Small intestine (tissue), 7 donors: ENCODE measurements at regions not wholly inside any gene's neighbourhood (a gene's known extent, or its start where the extent isn't known, plus 50 kb on each side); places are given as distances from the start of the nearest gene placed in this dataset.

ENCODE experiments used
- DNase-seq, 2 donors: peaks; one replicate each; pipeline versions ENCODE4 v3.0.0 to v3.0.0-alpha.2; 2013
- FAIRE-seq: peaks from 2 replicates; lab custom pipeline; 2012; peaks lifted over from hg19 to GRCh38; lab: Jason Lieb, UNC
- H3K27ac ChIP-seq, 3 donors: one replicate each; pipeline ENCODE4 v1.5.1; 2013; ENCODE audit warnings: low read length in 2 of 3, mild to moderate bottlenecking in 2 of 3, control low read depth in 1 of 3, inconsistent platforms in 1 of 3, low read depth in 1 of 3, moderate library complexity in 1 of 3
- H3K27me3 ChIP-seq, 3 donors: one replicate each; pipeline ENCODE4 v1.6.1; 2013; ENCODE audit warnings: low read length in 3 of 3, inconsistent platforms in 1 of 3; ENCODE audit not compliant: control insufficient read depth in 3 of 3, insufficient read depth in 3 of 3
- H3K36me3 ChIP-seq, 3 donors: one replicate each; pipeline ENCODE4 v1.6.1; 2013; ENCODE audit warnings: low read length in 3 of 3, inconsistent platforms in 1 of 3, low read depth in 1 of 3, mild to moderate bottlenecking in 1 of 3, moderate library complexity in 1 of 3; ENCODE audit not compliant: control insufficient read depth in 3 of 3, insufficient read depth in 2 of 3
- H3K4me1 ChIP-seq, 3 donors: one replicate each; pipeline ENCODE4 v1.6.1; 2013; ENCODE audit warnings: low read length in 2 of 3, inconsistent platforms in 1 of 3, low read depth in 1 of 3, mild to moderate bottlenecking in 1 of 3, moderate library complexity in 1 of 3; ENCODE audit not compliant: control insufficient read depth in 3 of 3, insufficient read depth in 2 of 3
- H3K4me3 ChIP-seq, 3 donors: one replicate each; pipeline ENCODE4 v1.5.1; 2013; ENCODE audit warnings: low read length in 3 of 3, control low read depth in 1 of 3, inconsistent platforms in 1 of 3, low read depth in 1 of 3, mild to moderate bottlenecking in 1 of 3, moderate library complexity in 1 of 3
- H3K9me3 ChIP-seq, 2 donors: one replicate each; pipeline ENCODE4 v1.6.1; 2013; ENCODE audit warnings: low read depth in 1 of 2, low read length in 1 of 2; ENCODE audit not compliant: control insufficient read depth in 2 of 2, insufficient read depth in 1 of 2
- WGBS, 3 donors: extraction: QIAGEN DNeasy Blood & Tissue Kit; methylation state at CpG; one replicate each; pipeline ENCODE4 v1.1.7; 2013; 5-methylcytosine and 5-hydroxymethylcytosine counted together
- donor health status: healthy with polysubstance abuse.
- donor health status: control.
- donor health status: control.
- donor health status: Bipolar disorder and iron deficiency.
- donor health status: healthy.

DNA sequence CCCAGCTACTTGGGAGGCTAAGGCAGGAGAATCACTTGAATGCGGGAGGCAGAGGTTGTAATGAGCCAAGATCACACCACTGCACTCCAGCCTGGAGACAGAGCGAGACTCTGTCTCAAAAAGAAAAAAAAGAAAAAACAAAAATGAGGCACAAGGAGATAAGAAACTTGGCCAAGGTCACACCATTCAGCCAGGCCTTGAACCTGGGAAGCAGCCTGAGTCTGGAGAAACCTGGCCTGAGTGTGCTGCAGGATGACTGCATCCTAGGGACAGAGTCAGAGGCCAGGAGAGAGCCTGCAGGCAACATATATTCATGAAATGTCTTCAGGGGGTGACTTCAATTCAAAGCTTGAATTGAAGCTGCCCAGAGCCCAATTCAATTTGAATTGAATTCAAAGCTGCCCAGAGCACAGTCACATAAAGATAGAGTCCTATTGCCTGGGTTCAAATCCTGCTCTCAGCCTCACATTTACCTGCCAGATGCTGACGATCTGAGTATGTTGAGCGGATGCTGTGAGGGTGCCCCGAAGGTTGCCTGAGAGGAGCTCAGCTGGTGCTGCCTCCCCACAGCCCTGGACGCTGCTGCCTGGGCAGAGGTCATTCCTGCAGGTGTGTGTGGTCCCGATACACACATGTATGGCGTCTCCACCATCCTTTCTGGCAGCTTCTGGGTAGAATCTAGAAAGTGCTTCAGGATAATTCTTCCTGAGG lies 307.7 kb downstream of the AJAP1 start:
- no peak overlapping the region for H3K27ac ChIP-seq
- no peaks in the 10 kb centered on the region for H3K27me3 ChIP-seq
- DNase-seq (no peak), FAIRE-seq (no peak)
- WGBS, 3 donors = 69 to 87% (median 74%) methylated on average over 8 of the region's 8 CpGs
- no peak overlapping the region for H3K4me3 ChIP-seq
- H3K4me1 ChIP-seq = no peaks in the 10 kb centered on the region
- H3K36me3 ChIP-seq = no peaks in the 10 kb centered on the region
- H3K9me3 ChIP-seq = no peaks in the 10 kb centered on the region

DNA sequence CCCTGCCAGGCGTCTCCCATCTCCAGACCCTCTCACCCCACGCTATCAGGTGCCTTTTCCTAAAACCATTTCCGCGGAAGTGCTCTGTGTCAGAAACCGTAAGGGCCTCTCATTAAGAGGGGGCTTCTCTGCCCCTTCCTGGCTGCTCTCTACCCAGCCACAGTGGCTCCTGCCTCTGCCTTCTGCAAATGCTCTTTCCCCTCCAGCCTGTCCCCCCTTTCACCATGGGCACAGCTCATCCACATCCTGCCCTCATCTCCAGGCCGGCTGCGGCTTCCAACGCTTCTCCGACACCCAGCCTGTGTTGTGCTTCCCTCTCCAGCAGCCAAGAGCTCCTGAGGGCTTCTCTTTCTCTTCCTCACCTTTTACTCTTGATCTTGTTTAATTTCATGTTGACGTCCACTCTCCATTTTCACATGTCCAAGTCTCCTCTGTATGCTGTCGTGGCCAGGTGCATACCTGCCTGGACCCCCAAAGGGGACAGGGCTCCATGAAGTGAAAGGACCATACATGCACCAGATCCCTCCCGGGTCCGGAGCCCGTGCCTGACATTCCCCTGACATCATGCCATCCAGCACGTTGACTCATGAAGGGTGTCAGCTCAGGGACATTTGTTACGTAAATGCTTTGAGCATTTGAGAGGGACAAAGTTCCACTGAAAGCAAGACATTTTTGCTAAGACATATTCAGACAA lies 306.5 kb downstream of the AJAP1 start:
- DNase-seq = no peak
- FAIRE-seq = no peak
- H3K27me3 ChIP-seq = no peaks in the 10 kb centered on the region
- H3K4me3 ChIP-seq = no peak overlapping the region
- no peak overlapping the region for H3K27ac ChIP-seq
- H3K36me3 ChIP-seq = no peaks in the 10 kb centered on the region
- H3K4me1 ChIP-seq = no peaks in the 10 kb centered on the region
- no peaks in the 10 kb centered on the region for H3K9me3 ChIP-seq
- WGBS, 3 donors = 77 to 81% (median 77%) methylated on average over 16 of the region's 16 CpGs

DNA sequence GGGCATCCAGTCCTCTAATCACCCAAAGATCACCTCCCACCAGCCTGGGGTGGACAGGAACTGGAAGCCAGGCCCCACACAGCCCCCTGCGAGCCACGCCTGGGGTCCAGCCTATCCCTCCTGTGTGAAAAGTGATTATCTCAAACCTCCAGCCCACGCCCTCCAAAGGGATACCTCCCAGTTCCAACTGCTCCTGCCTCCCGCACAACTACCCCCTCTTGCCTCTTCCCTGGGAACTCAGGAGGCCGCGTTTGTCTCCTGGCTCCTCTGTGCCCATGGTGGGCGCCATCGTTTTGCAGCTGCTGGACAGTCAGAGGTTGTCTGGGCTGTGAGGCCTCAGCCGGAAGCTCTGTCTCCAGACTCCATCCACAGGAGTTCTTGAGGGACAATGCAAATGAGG lies 305.9 kb downstream of the AJAP1 start:
- Histone ChIP-seq H3K36me3 (no peaks in the 10 kb centered on the region), H3K4me1 (no peaks in the 10 kb centered on the region), H3K27me3 (no peaks in the 10 kb centered on the region), H3K4me3 (no peak overlapping the region), H3K9me3 (no peaks in the 10 kb centered on the region), H3K27ac (no peak overlapping the region)
- DNase-seq = no peak
- WGBS, 3 donors = 72 to 87% (median 78%) methylated on average over 9 of the region's 9 CpGs
- no peak for FAIRE-seq

DNA sequence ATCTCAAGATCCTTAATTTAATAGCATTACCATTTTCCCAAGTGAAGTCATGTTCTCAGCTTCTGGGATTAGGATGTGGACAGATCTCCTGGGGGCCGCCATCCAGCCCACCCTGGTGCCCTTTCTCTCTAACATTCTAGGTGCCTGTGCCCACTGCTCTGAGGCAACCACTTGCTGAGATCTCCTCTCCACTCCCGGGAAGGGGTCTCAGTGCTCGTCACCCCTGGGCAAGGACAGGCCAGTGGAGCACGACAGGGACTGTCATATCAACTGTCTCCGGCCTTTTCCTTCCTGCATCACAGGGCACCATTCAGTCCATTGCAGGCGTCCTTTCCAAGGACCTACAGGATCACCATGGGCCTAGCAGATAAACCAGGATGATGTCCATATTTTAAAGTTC lies 304.8 kb downstream of the AJAP1 start:
- DNase-seq (no peak), FAIRE-seq (no peak)
- Histone ChIP-seq H3K27me3 (no peaks in the 10 kb centered on the region), H3K27ac (no peak overlapping the region), H3K9me3 (peaks cover 0 to 3% of the 10 kb centered on the region in 2 donors), H3K36me3 (no peaks in the 10 kb centered on the region), H3K4me3 (no peak overlapping the region), H3K4me1 (no peaks in the 10 kb centered on the region)
- WGBS, 3 donors = 77 to 88% (median 84%) methylated on average over 6 of the region's 6 CpGs

GRCh38 chr1:4957027-4957426 lies 302.6 kb downstream of the AJAP1 start:
- 87 to 92% (median 90%) methylated on average over 4 of the region's 4 CpGs for WGBS, 3 donors
- Histone ChIP-seq H3K4me3 (no peak overlapping the region), H3K9me3 (peaks cover 0 to 3% of the 10 kb centered on the region in 2 donors), H3K4me1 (no peaks in the 10 kb centered on the region), H3K27ac (no peak overlapping the region), H3K27me3 (no peaks in the 10 kb centered on the region), H3K36me3 (no peaks in the 10 kb centered on the region)
- FAIRE-seq (no peak), DNase-seq (no peak)

DNA sequence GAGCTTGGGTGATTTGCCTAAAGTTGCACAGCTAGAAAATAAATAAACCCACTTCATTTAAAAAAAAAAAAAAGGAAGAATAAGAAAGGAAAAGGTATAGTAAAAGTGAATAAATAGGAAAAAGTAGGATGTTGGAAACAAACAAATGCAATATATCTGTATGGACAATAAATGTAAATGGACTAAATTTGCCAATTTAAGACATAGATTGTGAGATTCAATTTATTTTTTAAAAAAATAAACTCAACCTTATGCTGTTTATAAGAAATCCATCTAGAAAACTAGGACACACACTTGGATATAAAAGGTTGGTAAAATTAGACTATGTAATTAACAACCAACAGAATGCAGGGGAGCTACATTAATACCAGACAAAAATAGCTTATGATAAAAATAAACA lies 300.0 kb downstream of the AJAP1 start:
- no peaks in the 10 kb centered on the region for H3K36me3 ChIP-seq
- H3K4me3 ChIP-seq = no peak overlapping the region
- H3K27me3 ChIP-seq = no peaks in the 10 kb centered on the region
- no peaks in the 10 kb centered on the region for H3K4me1 ChIP-seq
- DNase-seq (no peak), FAIRE-seq (no peak)
- no peak overlapping the region for H3K27ac ChIP-seq
- peaks cover 0 to 3% of the 10 kb centered on the region in 2 donors for H3K9me3 ChIP-seq

GRCh38 chr1:4951601-4952000 lies 297.2 kb downstream of the AJAP1 start:
- FAIRE-seq (no peak), DNase-seq (no peak)
- WGBS, 3 donors = 86 to 89% (median 88%) methylated on average over 8 of the region's 8 CpGs
- no peaks in the 10 kb centered on the region for H3K27me3 ChIP-seq
- no peaks in the 10 kb centered on the region for H3K4me1 ChIP-seq
- no peak overlapping the region for H3K4me3 ChIP-seq
- no peak overlapping the region for H3K27ac ChIP-seq
- H3K36me3 ChIP-seq = no peaks in the 10 kb centered on the region
- H3K9me3 ChIP-seq = peaks cover 0 to 3% of the 10 kb centered on the region in 2 donors

- FAIRE-seq (no peak), DNase-seq (no peak)
- Histone ChIP-seq H3K9me3 (no peaks in the 10 kb centered on the region), H3K36me3 (no peaks in the 10 kb centered on the region), H3K4me1 (no peaks in the 10 kb centered on the region), H3K27ac (no peak overlapping the region), H3K4me3 (no peak overlapping the region), H3K27me3 (no peaks in the 10 kb centered on the region)
- 86 to 91% (median 90%) methylated on average over 5 of the region's 5 CpGs for WGBS, 3 donors
Observed at GRCh38 chr1:4946343-4946742, 291.9 kb downstream of the AJAP1 start.
